H9 (cell line): ENCODE measurements at regions not wholly inside any gene's neighbourhood (a gene's known extent, or its start where the extent isn't known, plus 50 kb on each side); places are given as distances from the start of the nearest gene placed in this dataset.

Source experiments
- DNase-seq: peaks from one replicate; pipeline ENCODE4 v3.0.0-alpha.2; 2017
- H2AFZ ChIP-seq: one replicate; pipeline ENCODE4 v1.6.1; 2013; ENCODE audit warnings: mild to moderate bottlenecking, low read length, control low read depth, moderate library complexity
- H2AK5ac ChIP-seq: 2 replicates; pipeline ENCODE4 v1.6.1; 2013; ENCODE audit warnings: low read length, control low read depth, mixed read lengths; ENCODE audit not compliant: insufficient read length
- H2BK120ac ChIP-seq: one replicate; pipeline ENCODE4 v1.6.1; 2013; ENCODE audit warnings: low read depth, mild to moderate bottlenecking, low read length, control low read depth, inconsistent platforms; ENCODE audit not compliant: poor library complexity, severe bottlenecking
- H2BK12ac ChIP-seq: 2 replicates; pipeline ENCODE4 v1.6.1; 2013; ENCODE audit warnings: low read length, control low read depth, mixed read lengths, low read depth; ENCODE audit not compliant: insufficient read length
- H2BK15ac ChIP-seq: 2 replicates; pipeline ENCODE4 v1.6.1; 2013; ENCODE audit warnings: low read depth, low read length, control low read depth
- H2BK20ac ChIP-seq: one replicate; pipeline ENCODE4 v1.6.1; 2013; ENCODE audit warnings: low read depth, mild to moderate bottlenecking, low read length, control low read depth, inconsistent platforms; ENCODE audit not compliant: poor library complexity, severe bottlenecking
- H2BK5ac ChIP-seq: 2 replicates; pipeline ENCODE4 v1.6.1; 2013; ENCODE audit warnings: low read length, control low read depth, mixed read lengths; ENCODE audit not compliant: insufficient read length
- H3K14ac ChIP-seq: 2 replicates; pipeline ENCODE4 v1.6.1; 2013; ENCODE audit warnings: low read length, control low read depth; ENCODE audit not compliant: insufficient read depth
- H3K18ac ChIP-seq: 2 replicates; pipeline ENCODE4 v1.6.1; 2013; ENCODE audit warnings: low read depth, mild to moderate bottlenecking, mixed read lengths, low read length, control low read depth; ENCODE audit not compliant: insufficient read length
- H3K23ac ChIP-seq: 2 replicates; pipeline ENCODE4 v1.6.1; 2013; ENCODE audit warnings: low read length, control low read depth, mixed read lengths, low read depth; ENCODE audit not compliant: insufficient read length
- H3K23me2 ChIP-seq: 2 replicates; pipeline ENCODE4 v1.6.1; 2013; ENCODE audit warnings: low read depth, mild to moderate bottlenecking, mixed read lengths, low read length, control low read depth; ENCODE audit not compliant: insufficient read length, poor library complexity, severe bottlenecking
- H3K27ac ChIP-seq: 2 replicates; pipeline ENCODE4 v1.5.1; 2013; ENCODE audit warnings: low read length, control low read depth, mixed read lengths, low read depth; ENCODE audit not compliant: insufficient read length
- H3K27me3 ChIP-seq: 2 replicates; pipeline ENCODE4 v1.6.1; 2013; ENCODE audit warnings: low read length, control low read depth, inconsistent platforms; ENCODE audit not compliant: insufficient read depth
- H3K4ac ChIP-seq: 2 replicates; pipeline ENCODE4 v1.6.1; 2013; ENCODE audit warnings: low read depth, mild to moderate bottlenecking, control low read depth, inconsistent platforms, low read length, moderate library complexity
- H3K4me1 ChIP-seq: 2 replicates; pipeline ENCODE4 v1.6.1; 2013; ENCODE audit warnings: low read length, control low read depth, inconsistent platforms; ENCODE audit not compliant: insufficient read depth
- H3K4me2 ChIP-seq: 2 replicates; pipeline ENCODE4 v1.6.1; 2013; ENCODE audit warnings: low read length, control low read depth, mixed read lengths; ENCODE audit not compliant: insufficient read length, insufficient read depth
- H3K56ac ChIP-seq: 2 replicates; pipeline ENCODE4 v1.6.1; 2013; ENCODE audit warnings: low read depth, mild to moderate bottlenecking, mixed read lengths, low read length, control low read depth; ENCODE audit not compliant: insufficient read length
- H3K79me1 ChIP-seq: 2 replicates; pipeline ENCODE4 v1.6.1; 2013; ENCODE audit warnings: low read depth, mild to moderate bottlenecking, moderate library complexity, low read length, control low read depth, inconsistent platforms; ENCODE audit not compliant: insufficient read depth, poor library complexity, severe bottlenecking
- H3K79me2 ChIP-seq: 2 replicates; pipeline ENCODE4 v1.6.1; 2013; ENCODE audit warnings: low read length, control low read depth, inconsistent platforms; ENCODE audit not compliant: insufficient read depth
- H3K9ac ChIP-seq: 2 replicates; pipeline ENCODE4 v1.6.1; 2013; ENCODE audit warnings: low read length, control low read depth, mixed read lengths; ENCODE audit not compliant: insufficient read length; ENCODE audit errors: extremely low read depth
- H3K9me3 ChIP-seq: one replicate; pipeline ENCODE4 v1.6.1; 2013; ENCODE audit warnings: low read depth, low read length, inconsistent platforms; ENCODE audit not compliant: control insufficient read depth
- H3T11ph ChIP-seq: one replicate; pipeline ENCODE4 v1.6.1; 2013; ENCODE audit warnings: mild to moderate bottlenecking, low read length, control low read depth, inconsistent platforms
- H4K20me1 ChIP-seq: one replicate; pipeline ENCODE4 v1.6.1; 2013; ENCODE audit not compliant: control insufficient read depth, insufficient read length, insufficient read depth
- H4K5ac ChIP-seq: 2 replicates; pipeline ENCODE4 v1.6.1; 2013; ENCODE audit warnings: low read depth, mild to moderate bottlenecking, mixed read lengths, low read length, control low read depth; ENCODE audit not compliant: insufficient read length
- H4K8ac ChIP-seq: replicated peaks from 2 replicates; pipeline ENCODE4 v1.6.1; 2013; ENCODE audit warnings: low read length, control low read depth, mixed read lengths, low read depth; ENCODE audit not compliant: insufficient read length
- H4K91ac ChIP-seq: 2 replicates; pipeline ENCODE4 v1.6.1; 2013; ENCODE audit warnings: low read depth, mild to moderate bottlenecking, moderate library complexity, mixed read lengths, low read length, control low read depth; ENCODE audit not compliant: insufficient read length
- H3K27ac Mint-ChIP-seq, 3 experiments: 2 replicates in 2 of 3; 3 replicates in 1 of 3; pipeline ENCODE4 v1.8.0; 2020 to 2021; ENCODE audit warnings: mixed read lengths in 3 of 3, mild to moderate bottlenecking in 1 of 3, moderate library complexity in 1 of 3
- H3K27me3 Mint-ChIP-seq: 2 replicates; pipeline ENCODE4 v1.8.0; 2021; ENCODE audit warnings: low read depth, mild to moderate bottlenecking, moderate library complexity, mixed read lengths
- H3K36me3 Mint-ChIP-seq, 3 experiments: 2 replicates in 2 of 3; 3 replicates in 1 of 3; pipeline ENCODE4 v1.8.0; 2020 to 2021; ENCODE audit warnings: low read depth in 3 of 3, mixed read lengths in 3 of 3; ENCODE audit not compliant: insufficient read depth in 1 of 3
- H3K4me1 Mint-ChIP-seq, 2 experiments: 2 replicates each; pipeline ENCODE4 v1.8.0; 2020; ENCODE audit warnings: mixed read lengths in 2 of 2
- H3K4me3 Mint-ChIP-seq, 2 experiments: 2 replicates in 1 of 2; 3 replicates in 1 of 2; pipeline ENCODE4 v1.8.0; 2020 to 2021; ENCODE audit warnings: mild to moderate bottlenecking in 2 of 2, mixed read lengths in 2 of 2, moderate library complexity in 1 of 2
- H3K9me3 Mint-ChIP-seq, 2 experiments: 2 replicates in 1 of 2; 3 replicates in 1 of 2; pipeline ENCODE4 v1.8.0; 2020; ENCODE audit warnings: mild to moderate bottlenecking in 2 of 2, mixed read lengths in 2 of 2, moderate library complexity in 1 of 2
- WGBS: extraction: QIAGEN DNeasy Blood & Tissue Kit; methylation state at CpG from one replicate; pipeline ENCODE4 v1.1.7; 2013; ENCODE audit warnings: missing lambda C conversion rate, low lambda C conversion rate, mixed read lengths; ENCODE audit not compliant: insufficient read length; ENCODE audit errors: extremely low coverage; 5-methylcytosine and 5-hydroxymethylcytosine counted together
- TF ChIP-seq, protein P1 (sequence below): fragments of 200-600 bp; sonication (generic); conservative IDR thresholded peaks from 3 replicates; pipeline ENCODE4 v1.8.0; 2021; ENCODE audit warnings: antibody characterized with exemption, mild to moderate bottlenecking

DNA sequence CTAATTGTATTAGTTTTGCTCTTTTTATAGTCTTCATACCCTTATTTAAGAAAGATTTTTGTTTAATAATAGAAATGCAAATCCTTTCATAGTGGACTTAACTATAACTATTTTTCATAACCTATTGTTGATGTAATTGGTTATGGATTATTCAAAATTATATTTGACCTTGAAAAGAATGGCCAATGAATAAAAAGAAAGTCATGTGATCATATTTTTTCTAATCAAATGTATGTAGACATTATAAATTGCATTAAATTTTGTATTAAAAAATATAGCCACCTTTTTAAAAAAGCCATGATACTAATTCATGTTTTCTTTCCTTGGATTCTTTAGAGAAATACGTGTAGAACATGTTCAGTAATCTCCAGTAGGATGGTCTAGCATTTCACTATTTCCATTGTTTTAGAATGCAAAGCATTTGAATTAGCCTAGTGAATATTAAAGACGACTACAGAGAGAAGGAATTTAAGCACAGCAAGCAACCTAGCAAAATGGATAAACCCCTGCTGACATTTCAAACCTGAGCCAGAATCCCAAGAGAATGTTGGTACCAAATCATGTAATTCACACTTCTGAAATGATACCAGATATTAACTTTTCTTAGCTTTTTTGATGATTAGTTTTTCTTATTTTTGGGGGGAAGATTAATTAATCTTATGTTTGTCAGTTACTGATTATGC lies 1297.4 kb upstream of the MIR17HG start:
- peaks cover 38 to 41% of the 10 kb centered on the region in 2 experiments for H3K9me3 Mint-ChIP-seq
- H3K4me2 ChIP-seq: no peak overlapping the region
- H3K27ac Mint-ChIP-seq: peak overlapping the region in 2 of 3 experiments; percentile 7 to 56; a peak in 2 of 7 replicates
- no peak overlapping the region for H2BK120ac ChIP-seq
- no peak overlapping the region for H4K91ac ChIP-seq
- H2BK15ac ChIP-seq: no peak overlapping the region
- no peak overlapping the region for H3K9ac ChIP-seq
- H3K23me2 ChIP-seq: no peaks in the 10 kb centered on the region
- DNase-seq: no peak
- no peaks in the 10 kb centered on the region for H4K20me1 ChIP-seq
- H4K8ac ChIP-seq: no peak overlapping the region
- H2AK5ac ChIP-seq: no peak overlapping the region
- H3K9me3 ChIP-seq: peaks cover 12% of the 10 kb centered on the region
- no peak overlapping the region for H3K14ac ChIP-seq
- no peaks in the 10 kb centered on the region for H3K79me2 ChIP-seq
- no peak overlapping the region for H2BK12ac ChIP-seq
- no peak overlapping the region for H2BK20ac ChIP-seq
- peaks cover 26 to 42% (median 27%) of the 10 kb centered on the region in 3 experiments for H3K36me3 Mint-ChIP-seq
- H3K27me3 ChIP-seq: no peaks in the 10 kb centered on the region
- no CpG with 5 or more reads among the region's 2 CpGs for WGBS
- no peak overlapping the region for H3T11ph ChIP-seq
- H3K4me1 Mint-ChIP-seq: peaks cover 18 to 22% of the 10 kb centered on the region in 2 experiments
- no peak overlapping the region for H3K18ac ChIP-seq
- no peak overlapping the region; a peak in 1 of 5 replicates for H3K4me3 Mint-ChIP-seq
- TF ChIP-seq, protein P1, sequence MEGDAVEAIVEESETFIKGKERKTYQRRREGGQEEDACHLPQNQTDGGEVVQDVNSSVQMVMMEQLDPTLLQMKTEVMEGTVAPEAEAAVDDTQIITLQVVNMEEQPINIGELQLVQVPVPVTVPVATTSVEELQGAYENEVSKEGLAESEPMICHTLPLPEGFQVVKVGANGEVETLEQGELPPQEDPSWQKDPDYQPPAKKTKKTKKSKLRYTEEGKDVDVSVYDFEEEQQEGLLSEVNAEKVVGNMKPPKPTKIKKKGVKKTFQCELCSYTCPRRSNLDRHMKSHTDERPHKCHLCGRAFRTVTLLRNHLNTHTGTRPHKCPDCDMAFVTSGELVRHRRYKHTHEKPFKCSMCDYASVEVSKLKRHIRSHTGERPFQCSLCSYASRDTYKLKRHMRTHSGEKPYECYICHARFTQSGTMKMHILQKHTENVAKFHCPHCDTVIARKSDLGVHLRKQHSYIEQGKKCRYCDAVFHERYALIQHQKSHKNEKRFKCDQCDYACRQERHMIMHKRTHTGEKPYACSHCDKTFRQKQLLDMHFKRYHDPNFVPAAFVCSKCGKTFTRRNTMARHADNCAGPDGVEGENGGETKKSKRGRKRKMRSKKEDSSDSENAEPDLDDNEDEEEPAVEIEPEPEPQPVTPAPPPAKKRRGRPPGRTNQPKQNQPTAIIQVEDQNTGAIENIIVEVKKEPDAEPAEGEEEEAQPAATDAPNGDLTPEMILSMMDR: no peak
- H3K27me3 Mint-ChIP-seq: no peaks in the 10 kb centered on the region
- H2AFZ ChIP-seq: no peak overlapping the region
- no peak overlapping the region for H4K5ac ChIP-seq
- H3K4me1 ChIP-seq: no peaks in the 10 kb centered on the region
- no peak overlapping the region for H3K4ac ChIP-seq
- no peak overlapping the region for H3K56ac ChIP-seq
- no peak overlapping the region for H2BK5ac ChIP-seq
- no peak overlapping the region for H3K23ac ChIP-seq
- no peak overlapping the region for H3K27ac ChIP-seq
- no peaks in the 10 kb centered on the region for H3K79me1 ChIP-seq
